HG02938 (cell line): ENCODE measurements at regions not wholly inside any gene's neighbourhood (a gene's known extent, or its start where the extent isn't known, plus 50 kb on each side); places are given as distances from the start of the nearest gene placed in this dataset.
"Not testable (repeated sequence)": the region's sequence is repeated elsewhere in the genome, so short reads cannot be mapped to it uniquely, and the experiment has no call there.

ENCODE experiments used
- ATAC-seq: cut with Tn5 transposase; IDR thresholded peaks from one replicate; pipeline ENCODE4 v1.9.1; 2021; ENCODE audit warnings: mild to moderate bottlenecking, moderate library complexity; ENCODE audit not compliant: unreplicated experiment

GRCh38 chr1:198809247-198809646, 170.4 kb downstream of the PTPRC start:
- ATAC-seq: no peak

GRCh38 chr1:198811449-198811848, 172.6 kb downstream of the PTPRC start:
- no peak for ATAC-seq

- no peak for ATAC-seq
Measured at GRCh38 chr1:198823626-198824025, 184.8 kb downstream of the PTPRC start.

GRCh38 chr1:198825254-198825653, 186.4 kb downstream of the PTPRC start:
- no peak for ATAC-seq

GRCh38 chr1:198829356-198829755, 190.5 kb downstream of the PTPRC start:
- no peak for ATAC-seq

GRCh38 chr1:198829944-198830343, 191.1 kb downstream of the PTPRC start:
- ATAC-seq: no peak

GRCh38 chr1:198830412-198830811, 191.6 kb downstream of the PTPRC start:
- ATAC-seq: no peak

- ATAC-seq: no peak
Measured at GRCh38 chr1:198833706-198834503, 195.1 kb downstream of the PTPRC start.

GRCh38 chr1:198837278-198838021, 198.6 kb downstream of the PTPRC start:
- no peak for ATAC-seq

GRCh38 chr1:198838022-198838342, 199.1 kb downstream of the PTPRC start:
- ATAC-seq: no peak

- no peak for ATAC-seq
Measured at GRCh38 chr1:198841477-198841876, 202.6 kb downstream of the PTPRC start.

- ATAC-seq: no peak
Measured at GRCh38 chr1:198842686-198843085, 203.8 kb downstream of the PTPRC start.

- ATAC-seq: no peak
Measured at GRCh38 chr1:198845271-198845670, 206.4 kb downstream of the PTPRC start.

GRCh38 chr1:198845851-198846250, 207.0 kb downstream of the PTPRC start:
- ATAC-seq: no peak

GRCh38 chr1:198846556-198846955, 207.7 kb downstream of the PTPRC start:
- no peak for ATAC-seq

GRCh38 chr1:198848206-198848605, 209.4 kb downstream of the PTPRC start:
- ATAC-seq: no peak

GRCh38 chr1:198848649-198849048, 209.8 kb downstream of the PTPRC start:
- no peak for ATAC-seq

GRCh38 chr1:198849093-198849492, 210.3 kb downstream of the PTPRC start:
- no peak for ATAC-seq

- ATAC-seq: no peak
Measured at GRCh38 chr1:198850196-198850595, 211.4 kb downstream of the PTPRC start.

GRCh38 chr1:198850966-198851365, 212.1 kb downstream of the PTPRC start:
- not testable (repeated sequence) for ATAC-seq

- ATAC-seq: no peak
Measured at GRCh38 chr1:198856601-198857000, 217.8 kb downstream of the PTPRC start.

GRCh38 chr1:198858033-198858432, 219.2 kb downstream of the PTPRC start:
- no peak for ATAC-seq
